ENCODE measurements at regions not wholly inside any gene's neighbourhood (a gene's known extent, or its start where the extent isn't known, plus 50 kb on each side); places are given as distances from the start of the nearest gene placed in this dataset.

DNA sequence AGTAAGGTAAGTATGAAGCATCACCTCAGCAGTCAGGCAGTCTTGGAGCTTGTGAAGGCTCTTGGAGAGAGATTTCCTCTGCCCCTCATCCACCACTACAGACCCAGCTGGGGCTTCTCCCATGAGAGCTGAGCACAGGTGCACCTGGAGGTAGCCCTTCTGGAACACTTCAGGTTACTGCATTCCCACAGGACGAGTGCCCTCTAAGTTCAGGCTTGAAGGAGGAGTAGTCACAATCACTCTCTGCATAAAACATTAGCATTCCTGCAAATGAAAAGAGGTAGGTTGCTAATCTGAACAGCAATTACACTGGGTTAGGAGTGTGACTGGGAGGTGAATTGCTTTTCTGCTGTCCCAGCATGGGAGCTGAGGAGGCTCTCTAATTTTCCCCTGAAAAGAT is 308.8 kb downstream of the TEX13C start:
- TF ChIP-seq, protein P1, sequence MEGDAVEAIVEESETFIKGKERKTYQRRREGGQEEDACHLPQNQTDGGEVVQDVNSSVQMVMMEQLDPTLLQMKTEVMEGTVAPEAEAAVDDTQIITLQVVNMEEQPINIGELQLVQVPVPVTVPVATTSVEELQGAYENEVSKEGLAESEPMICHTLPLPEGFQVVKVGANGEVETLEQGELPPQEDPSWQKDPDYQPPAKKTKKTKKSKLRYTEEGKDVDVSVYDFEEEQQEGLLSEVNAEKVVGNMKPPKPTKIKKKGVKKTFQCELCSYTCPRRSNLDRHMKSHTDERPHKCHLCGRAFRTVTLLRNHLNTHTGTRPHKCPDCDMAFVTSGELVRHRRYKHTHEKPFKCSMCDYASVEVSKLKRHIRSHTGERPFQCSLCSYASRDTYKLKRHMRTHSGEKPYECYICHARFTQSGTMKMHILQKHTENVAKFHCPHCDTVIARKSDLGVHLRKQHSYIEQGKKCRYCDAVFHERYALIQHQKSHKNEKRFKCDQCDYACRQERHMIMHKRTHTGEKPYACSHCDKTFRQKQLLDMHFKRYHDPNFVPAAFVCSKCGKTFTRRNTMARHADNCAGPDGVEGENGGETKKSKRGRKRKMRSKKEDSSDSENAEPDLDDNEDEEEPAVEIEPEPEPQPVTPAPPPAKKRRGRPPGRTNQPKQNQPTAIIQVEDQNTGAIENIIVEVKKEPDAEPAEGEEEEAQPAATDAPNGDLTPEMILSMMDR (conservative IDR thresholded peaks at IDR 0.05; ENCODE audit: low read depth, low read length), result no peak
- TF ChIP-seq EZH2phosphoT487 (IDR thresholded peaks at IDR 0.05; ENCODE audit: borderline replicate concordance, low read length) (no peak), EZH2 (IDR thresholded peaks at IDR 0.05; ENCODE audit: low read length, unreplicated experiment) (no peak)
